ENCODE measurements at regions not wholly inside any gene's neighbourhood (a gene's known extent, or its start where the extent isn't known, plus 50 kb on each side); places are given as distances from the start of the nearest gene placed in this dataset.

DNA sequence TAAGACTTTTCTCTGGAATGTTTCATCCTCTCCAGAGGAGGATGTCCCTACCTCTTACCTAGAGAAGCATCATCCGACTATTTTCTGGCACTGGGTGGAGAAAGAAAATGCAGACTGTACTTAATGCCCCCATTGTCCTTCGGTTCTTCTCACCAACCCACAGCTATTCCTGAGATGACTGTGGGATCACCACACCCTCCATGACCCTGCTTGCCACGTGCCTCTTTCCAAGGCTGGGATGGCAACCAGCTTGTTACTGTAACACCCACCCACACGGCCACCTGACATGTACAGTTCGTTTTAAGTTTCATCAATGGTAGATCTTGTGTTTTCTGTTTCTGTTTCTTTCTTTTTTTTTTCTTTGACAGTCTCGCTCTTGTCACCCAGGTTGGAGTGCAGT, 365.2 kb downstream of the FBXO15 start:
- peaks cover 3% of the 10 kb centered on the region for H3K4me1 Mint-ChIP-seq
- no peak overlapping the region for H2AFZ ChIP-seq (ENCODE audit: insufficient read depth, low read depth, low read length, poor library complexity, severe bottlenecking)
- H3K4me3 Mint-ChIP-seq, result no peak overlapping the region
- H3K27me3 Mint-ChIP-seq (ENCODE audit: low read depth in 3 of 3), result peaks cover 2 to 3% (median 2%) of the 10 kb centered on the region in 3 donors
- H3K27ac ChIP-seq (ENCODE audit: low read depth in 1 of 2, low read length in 2 of 2), result no peak overlapping the region
- H3K36me3 Mint-ChIP-seq, result no peaks in the 10 kb centered on the region
- intact Hi-C loops (cut with micrococcal nuclease), result no loop called here
- H3K4me1 ChIP-seq (ENCODE audit: control insufficient read depth in 1 of 2, insufficient read depth in 2 of 2, low read length in 2 of 2), result no peaks in the 10 kb centered on the region
- peaks cover 0 to 17% (median 8%) of the 10 kb centered on the region in 7 donors for H3K9me3 Mint-ChIP-seq
- H3K4me2 ChIP-seq (replicated peaks; ENCODE audit: extremely low read depth, low read length, poor library complexity, severe bottlenecking), result no peak overlapping the region
- WGBS (ENCODE audit: insufficient coverage), result no CpG with 5 or more reads among the region's 6 CpGs
- H3K27me3 ChIP-seq (ENCODE audit: control insufficient read depth in 2 of 2, insufficient read depth in 2 of 2, low read length in 2 of 2), result no peaks in the 10 kb centered on the region
- no peaks in the 10 kb centered on the region for H3K79me2 ChIP-seq (ENCODE audit: insufficient read depth, low read length)
- DNase-seq, result no peak
- H3K36me3 ChIP-seq (replicated peaks in 1 of 2; ENCODE audit: control insufficient read depth in 1 of 2, insufficient read depth in 2 of 2, low read length in 2 of 2), result no peaks in the 10 kb centered on the region
- H3K9me3 ChIP-seq (replicated peaks in 1 of 2; ENCODE audit: control insufficient read depth in 1 of 2, insufficient read depth in 1 of 2, low read length in 2 of 2), result peaks cover 0 to 5% of the 10 kb centered on the region in 2 donors
- TF ChIP-seq, protein P1, sequence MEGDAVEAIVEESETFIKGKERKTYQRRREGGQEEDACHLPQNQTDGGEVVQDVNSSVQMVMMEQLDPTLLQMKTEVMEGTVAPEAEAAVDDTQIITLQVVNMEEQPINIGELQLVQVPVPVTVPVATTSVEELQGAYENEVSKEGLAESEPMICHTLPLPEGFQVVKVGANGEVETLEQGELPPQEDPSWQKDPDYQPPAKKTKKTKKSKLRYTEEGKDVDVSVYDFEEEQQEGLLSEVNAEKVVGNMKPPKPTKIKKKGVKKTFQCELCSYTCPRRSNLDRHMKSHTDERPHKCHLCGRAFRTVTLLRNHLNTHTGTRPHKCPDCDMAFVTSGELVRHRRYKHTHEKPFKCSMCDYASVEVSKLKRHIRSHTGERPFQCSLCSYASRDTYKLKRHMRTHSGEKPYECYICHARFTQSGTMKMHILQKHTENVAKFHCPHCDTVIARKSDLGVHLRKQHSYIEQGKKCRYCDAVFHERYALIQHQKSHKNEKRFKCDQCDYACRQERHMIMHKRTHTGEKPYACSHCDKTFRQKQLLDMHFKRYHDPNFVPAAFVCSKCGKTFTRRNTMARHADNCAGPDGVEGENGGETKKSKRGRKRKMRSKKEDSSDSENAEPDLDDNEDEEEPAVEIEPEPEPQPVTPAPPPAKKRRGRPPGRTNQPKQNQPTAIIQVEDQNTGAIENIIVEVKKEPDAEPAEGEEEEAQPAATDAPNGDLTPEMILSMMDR (IDR thresholded peaks at IDR 0.05), result no peak
- no peak overlapping the region for H3K4me3 ChIP-seq (replicated peaks in 1 of 3; ENCODE audit: low read depth in 2 of 3, low read length in 3 of 3)
- H3K27ac Mint-ChIP-seq, result no peak overlapping the region
- no peaks in the 10 kb centered on the region for H4K20me1 ChIP-seq (ENCODE audit: insufficient read depth, low read length)
- no peak overlapping the region for H3K9ac ChIP-seq (ENCODE audit: insufficient read depth, low read length, poor library complexity, severe bottlenecking)

DNA sequence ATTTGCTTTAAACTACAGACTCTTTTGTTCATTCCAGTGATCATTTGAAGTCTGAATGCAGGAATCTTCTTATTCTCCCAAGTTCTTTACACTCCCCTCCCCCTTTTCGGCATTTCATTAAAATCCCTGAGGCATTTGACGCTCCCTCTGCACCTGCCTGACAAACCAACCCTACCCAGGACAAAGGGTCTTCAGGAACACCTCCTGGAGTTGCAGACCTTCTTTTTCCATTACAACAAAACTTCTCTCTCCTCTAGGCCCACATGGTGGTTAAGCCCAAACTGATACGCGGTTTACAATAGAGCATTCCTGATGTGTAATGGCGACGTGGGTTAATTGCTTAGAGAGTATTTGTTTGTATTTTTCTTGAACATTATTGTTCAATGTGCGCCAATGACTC, 367.4 kb downstream of the FBXO15 start:
- TF ChIP-seq, protein P1 (IDR thresholded peaks at IDR 0.05), result no peak
- Mint-ChIP-seq H3K4me1 (peaks cover 3% of the 10 kb centered on the region), H3K4me3 (no peak overlapping the region), H3K36me3 (no peaks in the 10 kb centered on the region), H3K9me3 (peaks cover 0 to 8% (median 6%) of the 10 kb centered on the region in 7 donors), H3K27ac (no peak overlapping the region), H3K27me3 (ENCODE audit: low read depth in 3 of 3) (peaks cover 0 to 3% (median 2%) of the 10 kb centered on the region in 3 donors)
- H3K4me2 ChIP-seq (replicated peaks; ENCODE audit: extremely low read depth, low read length, poor library complexity, severe bottlenecking), result no peak overlapping the region
- H3K36me3 ChIP-seq (replicated peaks in 1 of 2; ENCODE audit: control insufficient read depth in 1 of 2, insufficient read depth in 2 of 2, low read length in 2 of 2), result no peaks in the 10 kb centered on the region
- no peak overlapping the region for H3K4me3 ChIP-seq (replicated peaks in 1 of 3; ENCODE audit: low read depth in 2 of 3, low read length in 3 of 3)
- H4K20me1 ChIP-seq (ENCODE audit: insufficient read depth, low read length), result no peaks in the 10 kb centered on the region
- no peak overlapping the region for H3K9ac ChIP-seq (ENCODE audit: insufficient read depth, low read length, poor library complexity, severe bottlenecking)
- H2AFZ ChIP-seq (ENCODE audit: insufficient read depth, low read depth, low read length, poor library complexity, severe bottlenecking), result no peak overlapping the region
- WGBS (ENCODE audit: insufficient coverage), result 93% methylated on average over 3 of the region's 7 CpGs
- no peak for DNase-seq
- intact Hi-C loops (cut with micrococcal nuclease), result no loop called here
- H3K9me3 ChIP-seq (replicated peaks in 1 of 2; ENCODE audit: control insufficient read depth in 1 of 2, insufficient read depth in 1 of 2, low read length in 2 of 2), result peaks cover 0 to 3% of the 10 kb centered on the region in 2 donors
- H3K79me2 ChIP-seq (ENCODE audit: insufficient read depth, low read length), result no peaks in the 10 kb centered on the region
- H3K4me1 ChIP-seq (ENCODE audit: control insufficient read depth in 1 of 2, insufficient read depth in 2 of 2, low read length in 2 of 2), result no peaks in the 10 kb centered on the region
- H3K27ac ChIP-seq (ENCODE audit: low read depth in 1 of 2, low read length in 2 of 2), result no peak overlapping the region
- no peaks in the 10 kb centered on the region for H3K27me3 ChIP-seq (ENCODE audit: control insufficient read depth in 2 of 2, insufficient read depth in 2 of 2, low read length in 2 of 2)

Data from CD14-positive monocyte (primary cell).